ENCODE measurements at regions not wholly inside any gene's neighbourhood (a gene's known extent, or its start where the extent isn't known, plus 50 kb on each side); places are given as distances from the start of the nearest gene placed in this dataset.
A peak's percentile ranks its signal among the peaks of the same experiment; 100 is the strongest.

DNA sequence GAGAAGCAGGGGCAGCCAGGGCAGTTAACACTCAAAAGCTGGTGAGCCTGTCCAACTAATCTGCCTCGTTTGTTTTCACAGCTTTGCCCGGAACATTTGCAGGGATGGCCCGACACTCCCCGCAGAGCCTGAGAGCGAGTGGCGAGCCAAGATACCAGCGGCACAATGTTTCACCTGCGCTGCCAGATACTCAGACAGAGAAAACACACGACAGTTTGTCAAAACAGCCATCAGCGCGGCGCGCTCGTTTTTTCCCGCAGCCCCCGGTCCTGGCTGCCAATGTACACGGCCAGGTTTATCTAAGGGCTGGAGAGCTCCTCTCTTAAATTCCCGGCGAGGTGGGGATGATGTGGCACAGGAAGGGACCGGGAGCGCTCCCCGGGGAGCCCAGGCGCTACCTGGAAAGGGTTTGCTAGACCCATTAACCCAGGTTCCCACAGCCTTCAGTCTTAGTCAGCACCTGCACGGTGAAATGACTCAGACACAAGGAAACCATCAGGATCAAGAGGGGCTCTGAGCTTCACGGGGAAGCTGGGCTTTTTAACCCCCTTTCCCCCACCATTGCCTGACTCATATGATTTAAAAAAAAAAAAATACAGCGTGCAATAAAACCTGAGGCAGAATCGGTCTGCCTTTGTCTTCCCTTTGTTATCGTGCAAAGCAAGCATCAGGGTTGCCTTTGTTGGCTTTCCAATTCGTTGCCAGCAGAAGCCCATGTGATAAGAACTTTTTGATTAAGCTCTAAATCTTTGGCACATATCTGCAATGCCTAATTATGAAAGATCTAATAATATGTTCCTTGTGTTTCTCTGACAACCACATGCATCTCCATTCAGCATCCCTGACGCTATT is 186.2 kb downstream of the EFNB2 start:
- DNase-seq = peak; percentile 42

DNA sequence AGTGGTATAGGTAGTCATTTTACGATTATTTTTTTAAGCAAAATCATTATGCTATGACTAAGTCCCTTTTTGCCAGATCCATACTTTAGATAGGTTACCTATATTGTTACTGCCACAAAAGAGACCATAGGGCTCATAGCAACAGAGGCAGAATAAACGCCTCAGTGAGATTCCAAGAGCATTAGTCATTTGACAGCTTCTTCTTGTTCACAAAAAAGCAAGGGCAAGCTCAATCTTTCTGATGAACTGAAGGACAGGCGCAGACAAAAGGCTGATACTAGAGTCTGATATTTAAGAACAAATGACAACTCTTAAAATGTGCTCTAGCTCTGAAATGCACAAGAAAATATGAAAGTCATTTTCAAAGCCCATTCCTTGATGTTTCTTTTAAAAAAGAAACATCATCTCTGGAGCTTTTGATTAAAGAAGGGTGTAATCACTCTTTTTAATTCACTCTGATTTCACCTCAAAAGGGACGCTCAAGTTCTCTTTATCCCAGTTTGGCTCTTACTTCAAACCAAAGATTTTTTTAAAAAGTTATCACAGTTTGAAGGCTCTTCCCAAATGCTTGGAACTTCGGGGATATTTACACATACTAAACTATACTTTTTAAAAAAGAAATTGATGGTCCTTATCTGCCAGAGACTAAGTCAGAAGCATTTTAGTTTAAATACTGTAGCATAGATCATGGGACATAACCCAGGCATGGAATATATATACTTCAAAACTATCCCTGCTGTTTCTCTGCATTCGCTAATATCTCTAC is 187.2 kb downstream of the EFNB2 start:
- peak; percentile 71 for DNase-seq

DNA sequence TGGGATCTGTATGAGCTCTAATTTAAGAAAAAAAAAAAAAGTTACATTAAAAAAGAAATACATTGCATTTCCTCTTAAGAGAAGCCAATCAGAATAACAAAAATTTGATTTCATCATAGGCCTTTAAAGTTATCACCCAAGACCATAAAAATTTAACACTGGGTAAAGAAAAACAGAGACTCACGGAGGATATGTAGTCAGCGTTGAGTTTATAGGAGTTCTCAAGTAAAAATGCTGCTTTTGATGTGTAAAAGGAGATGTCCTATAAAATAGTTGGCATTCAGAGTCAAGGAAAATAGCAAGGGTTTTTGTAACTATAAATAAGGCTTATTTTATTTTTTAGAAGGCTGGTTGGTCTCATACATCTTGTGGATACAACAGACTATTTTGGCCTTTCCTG is 191.1 kb downstream of the EFNB2 start:
- no peak for DNase-seq

DNA sequence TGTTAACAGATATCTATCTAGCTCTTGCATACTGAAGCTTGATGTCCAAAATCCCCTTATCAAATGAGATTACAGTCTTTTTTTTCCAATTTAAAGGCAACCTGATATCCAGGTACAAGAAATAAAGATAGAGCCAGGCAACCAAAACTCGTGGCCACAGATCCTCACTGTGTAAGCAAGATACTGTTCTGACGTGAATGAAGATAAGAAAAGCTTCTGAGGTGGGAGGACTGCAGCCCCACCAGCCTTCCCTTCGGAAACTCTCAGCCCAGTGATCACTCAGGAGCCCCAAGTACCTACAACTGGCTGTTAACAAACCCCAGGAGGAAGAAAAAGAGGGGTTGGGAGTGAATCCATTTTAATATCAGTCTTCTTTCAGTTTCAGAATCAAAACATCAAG is 191.6 kb downstream of the EFNB2 start:
- no peak for DNase-seq

DNA sequence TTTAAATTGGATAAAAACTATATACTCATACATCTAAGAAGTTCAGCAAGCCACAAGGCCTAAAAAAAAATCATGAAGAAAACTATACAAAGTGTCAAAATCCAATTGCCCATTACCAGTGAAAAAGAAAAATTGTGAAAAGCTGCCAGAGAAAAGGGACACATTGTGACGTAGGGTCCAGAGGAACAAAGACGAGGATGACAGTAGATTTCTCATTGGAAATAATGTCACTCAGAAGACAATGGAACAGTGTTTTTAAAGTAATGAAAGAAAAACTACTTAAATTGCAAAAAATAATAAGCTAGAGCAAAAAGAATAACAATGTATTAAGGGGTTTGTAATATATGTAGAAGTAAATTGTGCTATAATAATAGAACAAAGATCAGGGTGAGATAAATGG is 195.2 kb downstream of the EFNB2 start:
- DNase-seq = no peak

DNA sequence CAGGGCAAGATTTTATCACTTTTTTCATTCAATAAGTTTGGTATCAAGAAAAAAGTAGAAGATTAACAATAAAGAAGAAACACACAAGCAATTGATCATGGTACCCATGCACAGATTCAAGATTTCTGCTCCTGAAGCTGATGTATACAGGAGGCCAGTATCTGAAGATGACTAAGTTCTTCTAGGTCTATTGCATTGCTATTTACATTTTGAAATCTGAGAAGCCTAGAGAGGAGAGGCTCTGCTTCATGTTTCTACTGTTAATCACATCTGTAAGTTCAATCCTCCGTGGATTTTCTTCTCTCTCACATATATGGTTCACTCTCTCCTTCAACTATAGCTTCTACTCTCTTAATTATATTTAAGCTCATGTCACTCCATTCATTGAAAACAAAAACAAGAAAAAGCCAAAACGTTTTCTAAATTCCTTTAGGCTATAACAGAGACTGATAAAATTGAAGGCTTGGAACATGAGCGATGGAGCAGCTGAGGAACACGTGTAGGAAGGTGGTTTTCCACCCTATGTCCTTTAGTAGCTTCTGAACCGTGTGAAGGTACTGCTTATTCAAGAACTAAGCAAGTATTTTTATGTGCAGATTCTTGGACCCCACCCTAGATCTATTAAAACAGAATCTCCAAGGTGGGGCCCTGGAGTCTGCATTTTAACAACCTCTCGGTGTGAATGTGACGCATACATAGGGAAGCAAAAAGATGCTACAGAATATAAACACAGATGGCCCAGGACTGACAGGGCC is 198.2 kb downstream of the EFNB2 start:
- no peak for DNase-seq

DNA sequence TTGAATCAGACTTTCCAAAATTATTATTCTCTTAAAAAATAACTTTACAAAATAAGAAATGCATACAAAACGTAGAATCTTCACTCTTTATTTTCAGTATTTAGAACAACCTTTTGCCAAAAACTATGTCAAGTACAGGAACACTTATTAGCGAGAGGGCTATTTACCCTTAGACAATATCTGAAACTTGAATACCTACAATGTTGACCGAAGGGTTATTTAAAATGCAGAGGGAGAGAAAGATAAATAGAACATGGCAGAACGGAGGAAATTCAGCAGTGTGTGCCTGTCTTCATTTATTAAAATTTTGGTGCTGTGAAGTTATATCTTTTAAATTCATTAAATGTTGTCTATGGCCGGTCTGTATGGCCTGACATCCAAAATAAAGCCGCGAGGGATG is 198.8 kb downstream of the EFNB2 start:
- no peak for DNase-seq

DNA sequence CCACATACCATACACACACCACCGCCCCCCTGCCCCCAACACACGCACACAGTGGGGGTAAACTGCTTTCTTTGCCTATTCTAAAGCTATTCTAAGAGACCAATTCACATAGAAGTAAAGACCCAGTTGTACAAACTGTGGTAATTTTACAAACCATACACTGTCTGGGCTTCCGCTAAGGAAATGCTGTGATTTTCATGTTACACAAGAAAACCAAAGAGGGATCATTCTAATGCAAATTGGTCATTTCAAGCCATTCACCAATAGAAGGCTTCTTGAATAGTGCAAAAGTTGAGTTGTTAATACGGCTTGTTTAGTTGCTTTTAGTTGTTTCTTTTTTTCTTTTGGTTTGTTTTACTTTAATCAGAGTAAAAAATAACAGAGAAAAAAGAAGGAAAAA is 202.8 kb downstream of the EFNB2 start:
- DNase-seq = no peak

DNA sequence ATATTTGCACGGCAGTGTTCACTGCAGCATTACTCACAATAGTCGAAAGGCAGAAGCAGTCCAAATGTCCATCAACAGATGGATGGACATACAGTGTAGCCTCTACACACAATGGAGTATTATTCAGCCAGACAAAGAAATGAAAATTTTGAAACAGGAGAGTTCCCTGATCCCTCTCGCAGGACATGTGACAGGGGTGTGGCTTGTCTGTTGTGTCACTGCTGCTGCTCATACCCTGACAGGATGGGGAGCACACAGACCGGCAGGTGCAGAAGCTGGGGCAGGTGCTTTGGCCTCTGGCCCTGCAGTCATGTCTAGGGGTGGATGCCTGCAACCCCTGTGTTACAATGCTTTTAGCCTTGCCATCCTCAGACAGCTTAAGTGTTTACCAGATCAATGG is 204.3 kb downstream of the EFNB2 start:
- no peak for DNase-seq

DNA sequence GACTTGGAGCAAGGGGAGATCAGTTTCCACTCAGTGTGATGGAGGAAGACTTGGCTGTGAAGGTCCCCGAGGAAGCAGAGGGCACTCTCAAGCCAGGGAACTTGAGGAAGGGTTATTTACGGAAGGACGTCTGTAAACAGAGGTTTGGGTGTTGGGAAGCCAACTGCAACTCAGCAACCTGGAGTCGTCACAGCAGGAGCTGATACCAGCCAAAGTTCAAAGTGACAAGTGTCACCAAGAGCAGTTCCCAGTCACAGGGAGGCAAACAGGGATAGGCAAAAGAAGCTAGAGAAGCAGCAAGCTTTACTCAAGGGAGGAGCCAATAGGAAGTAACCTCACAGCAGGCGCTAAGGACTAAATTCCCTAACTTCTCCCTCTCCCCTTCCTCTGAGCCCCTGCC is 205.5 kb downstream of the EFNB2 start:
- DNase-seq = no peak

DNA sequence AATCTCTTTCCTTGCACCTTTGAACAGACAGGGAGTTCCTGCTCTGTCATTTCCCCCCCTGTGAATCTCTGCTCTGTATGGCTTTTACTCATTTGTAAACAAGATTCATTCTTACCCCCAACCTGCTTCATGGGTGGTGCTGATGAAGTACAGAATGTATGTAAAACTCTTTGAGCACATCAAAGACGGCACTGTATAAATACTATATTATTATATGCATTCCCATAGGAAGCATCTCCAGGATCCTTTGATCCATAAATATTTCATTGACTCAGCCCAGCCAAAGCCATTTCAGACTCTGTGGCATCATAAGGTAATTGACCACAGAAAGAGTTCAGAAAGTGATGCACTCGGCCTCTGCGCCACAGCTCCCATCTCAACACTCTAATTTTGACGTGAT is 208.7 kb downstream of the EFNB2 start:
- DNase-seq = no peak

DNA sequence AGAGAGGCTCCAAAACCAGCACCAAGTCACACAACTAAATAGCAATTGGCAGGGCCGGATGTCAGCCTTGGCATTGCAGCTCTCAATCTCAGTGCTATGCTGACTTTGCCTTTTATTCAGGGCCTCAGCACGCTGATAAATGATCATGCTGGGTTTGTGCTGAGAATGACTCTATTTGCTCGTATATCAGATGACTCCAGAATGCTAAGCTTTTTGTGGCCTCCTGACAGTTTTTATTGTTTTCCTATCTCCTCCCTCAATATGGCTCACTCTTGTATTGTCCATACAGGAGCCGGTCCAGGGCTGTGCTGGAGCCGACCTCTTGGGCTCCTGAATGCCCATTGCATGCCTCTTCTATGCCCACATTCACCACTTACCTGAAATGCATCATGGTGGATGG is 211.0 kb downstream of the EFNB2 start:
- no peak for DNase-seq

DNA sequence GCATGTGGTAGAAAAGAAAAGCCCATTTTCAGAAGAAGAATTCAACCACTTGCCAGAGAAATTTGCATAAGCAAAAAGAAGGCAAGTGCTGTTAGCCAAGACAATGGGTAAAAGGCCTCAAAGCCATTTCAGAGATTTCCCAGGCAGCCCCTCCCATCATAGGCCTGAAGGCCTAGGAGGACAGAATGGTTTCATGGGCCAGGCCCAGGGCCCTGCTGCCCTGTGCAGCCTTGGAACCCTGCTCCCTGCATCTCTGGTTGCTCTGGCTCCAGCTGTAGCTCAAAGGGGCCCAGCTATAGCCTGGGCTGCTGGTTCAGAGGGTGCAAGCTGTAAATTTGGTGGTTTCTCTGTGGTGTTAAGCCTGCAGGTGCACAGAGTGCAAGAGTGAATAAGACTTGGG is 212.8 kb downstream of the EFNB2 start:
- DNase-seq = no peak

DNA sequence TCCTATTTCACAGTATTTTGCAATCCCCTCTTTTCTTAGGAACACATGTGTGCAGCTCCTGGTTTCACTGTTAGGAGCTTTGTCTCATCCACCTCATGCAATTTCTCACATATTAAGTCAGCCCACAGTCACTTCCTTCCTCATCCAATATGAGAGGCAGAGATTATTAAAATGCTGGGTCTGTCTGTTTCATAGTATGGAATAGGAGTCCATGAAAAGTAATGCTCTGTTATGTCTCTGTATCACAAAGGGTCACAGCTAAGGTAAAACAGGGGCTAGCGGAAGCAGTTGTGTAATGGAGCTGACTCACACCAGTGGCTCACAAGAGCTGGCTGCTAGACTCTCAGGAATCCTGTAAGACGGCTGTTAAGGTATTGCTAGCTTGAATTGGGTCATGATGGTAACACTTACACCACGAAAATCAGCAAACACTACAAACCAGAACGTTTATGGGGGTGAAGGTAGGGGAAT is 216.5 kb downstream of the EFNB2 start:
- peak; percentile 95 for DNase-seq

DNA sequence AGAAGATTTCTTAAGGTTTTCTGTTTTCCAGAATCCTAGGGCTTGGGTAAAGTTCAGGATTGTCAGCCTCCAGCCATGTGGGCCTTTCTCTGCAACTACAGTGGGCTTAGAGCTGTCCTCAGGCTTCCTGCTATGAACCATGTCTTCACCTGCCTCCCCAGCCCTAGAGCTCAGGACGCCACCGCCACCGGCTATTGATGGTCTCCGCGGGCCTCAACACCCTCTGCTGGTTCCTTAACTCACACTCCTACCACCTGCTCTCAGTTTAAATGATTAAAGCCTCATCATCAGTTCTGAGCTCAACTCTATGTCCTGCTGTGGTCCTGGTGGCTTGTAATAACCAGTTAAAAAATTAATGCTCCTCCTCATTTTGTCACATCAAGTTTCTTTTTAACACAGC is 221.0 kb downstream of the EFNB2 start:
- no peak for DNase-seq

DNA sequence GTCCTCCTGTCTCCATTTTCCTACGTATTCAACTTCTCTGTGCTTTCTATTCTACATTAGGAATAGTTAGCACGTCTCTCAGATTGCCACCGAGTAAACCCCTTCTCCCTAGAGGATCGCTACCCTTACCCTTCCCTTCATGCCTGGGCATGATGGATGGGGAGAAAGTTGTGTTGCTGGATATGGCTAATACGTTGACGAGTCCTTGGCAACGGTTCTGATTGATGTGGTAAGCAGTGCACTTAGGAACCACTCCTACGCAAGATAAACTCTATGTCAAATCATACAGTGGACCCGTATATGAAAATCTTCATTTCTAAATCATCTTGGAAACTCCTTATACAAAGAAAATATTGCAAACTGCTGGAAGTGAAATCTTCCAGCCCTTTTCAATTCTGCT is 224.5 kb downstream of the EFNB2 start:
- DNase-seq = no peak

DNA sequence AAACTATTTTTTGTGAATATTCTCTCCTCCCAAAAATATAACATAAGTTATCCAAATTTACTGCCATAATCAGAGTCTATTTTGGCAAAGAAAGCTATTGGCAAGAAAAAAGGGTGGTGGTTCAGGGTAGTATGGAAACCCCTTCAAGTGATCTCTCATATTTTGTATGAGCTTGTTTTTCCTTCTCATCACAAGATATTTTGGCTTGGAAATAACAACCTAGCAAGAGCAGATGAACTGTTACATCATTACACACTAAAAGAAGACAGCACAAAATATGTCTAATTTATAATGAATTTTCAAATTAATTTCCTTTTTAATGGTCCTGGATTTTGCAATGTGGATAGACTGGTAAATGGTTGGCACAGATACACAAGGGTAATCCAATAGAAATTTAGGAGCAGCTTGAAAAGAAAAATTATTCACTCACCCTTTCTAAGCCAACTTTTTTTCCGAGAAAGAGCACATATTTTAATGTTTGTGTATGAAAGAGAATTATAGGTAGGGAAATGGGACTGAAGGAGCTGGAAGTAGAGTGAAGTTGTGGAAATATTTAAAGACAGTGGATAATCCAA is 225.1 kb downstream of the EFNB2 start:
- no peak for DNase-seq

DNA sequence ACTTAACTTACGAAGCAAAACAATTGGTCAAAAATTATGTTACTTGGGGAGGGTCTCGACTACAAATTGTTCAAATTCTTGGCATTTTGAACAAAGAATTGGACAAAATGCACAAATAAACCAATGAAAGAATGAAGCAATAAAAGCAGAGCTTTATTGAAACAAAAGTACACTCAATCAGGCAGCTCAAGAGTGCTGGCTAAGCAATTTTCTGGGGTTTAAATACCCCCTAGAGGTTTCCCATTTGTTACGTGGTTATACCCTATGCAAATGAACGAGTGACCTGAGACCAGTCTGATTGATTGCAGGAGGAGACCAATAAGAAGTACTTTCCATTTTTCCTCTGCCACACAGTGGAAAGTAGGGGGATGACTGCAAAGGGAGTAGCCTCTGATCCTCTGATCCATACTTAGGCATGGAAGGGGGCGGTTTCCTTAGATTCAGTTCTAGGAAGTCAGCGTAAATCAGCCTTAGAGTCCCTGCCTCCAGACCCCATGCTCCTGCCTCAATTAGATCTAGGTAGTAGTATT is 228.6 kb downstream of the EFNB2 start:
- DNase-seq = no peak

DNA sequence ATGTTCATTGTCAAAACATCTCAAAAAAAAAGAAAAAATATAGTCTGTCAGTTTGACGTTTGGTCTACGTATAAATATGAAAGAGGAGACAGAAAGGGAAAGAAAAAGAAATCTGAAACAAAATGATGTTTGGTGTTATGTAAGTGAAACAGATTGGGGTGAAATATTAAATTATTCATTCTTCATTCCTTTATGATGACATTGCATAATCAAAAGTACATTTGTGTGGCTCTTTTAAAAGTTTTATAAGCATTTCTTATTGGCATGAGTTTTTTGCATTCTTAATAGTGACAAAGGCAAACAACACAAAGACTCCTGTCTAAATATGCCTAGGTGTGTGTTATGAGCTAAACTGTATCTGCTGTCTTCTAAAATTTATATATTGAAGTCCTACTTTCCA is 232.6 kb downstream of the EFNB2 start:
- no peak for DNase-seq

DNA sequence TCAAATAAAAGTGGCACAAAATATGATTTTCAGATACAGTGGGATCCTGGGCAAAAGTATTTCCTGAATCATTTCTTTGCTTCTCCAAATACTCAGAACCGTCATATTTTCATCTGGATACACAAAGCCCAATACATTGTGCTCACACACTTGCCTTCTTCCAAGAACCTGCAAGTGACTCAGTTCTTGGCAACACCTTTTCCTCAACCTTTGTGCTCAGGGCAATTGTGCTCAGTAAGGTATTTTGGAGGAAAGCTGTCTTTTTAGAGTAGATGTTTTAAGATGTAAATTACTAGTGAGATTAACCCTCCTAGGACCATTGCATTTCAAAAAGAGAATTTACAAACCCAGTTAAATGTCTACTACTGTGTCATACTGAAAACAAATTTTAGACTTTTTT is 233.5 kb downstream of the EFNB2 start:
- DNase-seq = no peak

DNA sequence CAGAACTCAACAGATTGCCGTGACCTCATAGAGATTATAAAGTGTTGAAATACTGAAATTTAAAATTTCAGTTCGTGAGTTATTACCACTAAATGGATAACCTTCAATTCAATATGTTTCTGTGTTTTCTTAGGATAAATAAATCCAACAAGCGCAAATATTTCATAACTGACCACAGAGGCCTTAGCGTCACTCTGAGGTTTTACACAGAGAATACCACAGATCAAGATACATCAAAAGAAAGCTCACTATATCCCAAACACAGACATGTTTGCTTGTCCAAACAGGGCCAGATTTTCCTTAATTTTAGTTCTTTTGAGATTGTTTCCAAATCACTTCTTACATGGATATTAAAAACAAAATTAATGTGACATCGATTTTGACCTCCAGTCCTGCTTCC is 235.8 kb downstream of the EFNB2 start:
- DNase-seq = no peak

DNA sequence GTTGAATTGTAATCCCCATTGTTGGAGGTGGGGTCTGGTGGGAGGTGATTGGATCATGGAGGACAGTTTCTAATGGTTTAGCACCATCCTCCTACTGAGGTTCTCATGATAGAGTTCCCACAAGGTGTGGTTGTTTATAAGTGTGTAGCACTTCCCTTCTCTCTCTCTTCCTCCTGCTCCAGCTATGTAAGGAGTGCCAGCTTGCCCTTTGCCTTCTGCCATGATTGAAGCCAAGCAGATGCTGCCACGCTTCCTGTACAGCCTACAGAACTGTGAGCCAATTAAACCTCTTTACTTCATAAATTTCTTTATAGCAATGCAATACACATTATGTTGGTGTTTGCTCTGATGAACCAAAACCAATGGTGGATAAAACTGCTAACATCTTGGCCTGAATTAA is 238.2 kb downstream of the EFNB2 start:
- DNase-seq = no peak

DNA sequence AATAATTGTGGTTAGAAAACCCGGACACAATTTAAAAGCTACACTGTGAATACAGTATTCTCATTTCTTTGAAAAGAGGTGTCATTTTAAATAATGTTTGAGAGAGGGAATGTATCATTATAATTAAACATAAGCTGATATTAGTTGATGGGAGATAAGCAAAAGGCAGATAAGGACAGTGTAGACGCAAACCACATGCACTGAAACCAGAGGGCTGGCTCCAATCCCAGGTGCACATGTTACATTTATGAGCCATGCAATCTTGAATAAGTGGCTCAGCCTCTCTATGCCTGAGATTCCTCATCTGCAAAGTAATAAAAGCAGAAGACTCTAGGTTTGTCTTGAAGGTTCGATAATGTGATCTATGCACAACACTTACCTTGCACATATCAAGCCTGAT is 238.7 kb downstream of the EFNB2 start:
- DNase-seq = no peak

Data from fibroblast of skin of right quadriceps (primary cell).